ENCODE measurements at regions not wholly inside any gene's neighbourhood (a gene's known extent, or its start where the extent isn't known, plus 50 kb on each side); places are given as distances from the start of the nearest gene placed in this dataset.

GRCh38 chr5:93053825-93054224, 527.2 kb downstream of the NR2F1-AS1 start:
- TF ChIP-seq CTCF (IDR thresholded peaks at IDR 0.05) (no peak), POLR2A (IDR thresholded peaks at IDR 0.05) (no peak)
